ENCODE measurements at regions not wholly inside any gene's neighbourhood (a gene's known extent, or its start where the extent isn't known, plus 50 kb on each side); places are given as distances from the start of the nearest gene placed in this dataset.
"Not testable (repeated sequence)": the region's sequence is repeated elsewhere in the genome, so short reads cannot be mapped to it uniquely, and the experiment has no call there.

GRCh38 chr2:35125871-35126270 lies 1229.7 kb upstream of the CRIM1 start:
- DNase-seq (ENCODE audit: low read depth, low spot score) = no peak
- in situ Hi-C loops (cut with HindIII; ENCODE audit: low pct_unique_long_range_greater_than_20kb, low sequenced_read_pairs) = no loop called here

- no peak for DNase-seq (ENCODE audit: low read depth, low spot score)
These were observed 1230.3 kb upstream of the CRIM1 start for GRCh38 chr2:35125278-35125677.

GRCh38 chr2:35116151-35116550 lies 1239.4 kb upstream of the CRIM1 start:
- in situ Hi-C loops (cut with HindIII; ENCODE audit: low pct_unique_long_range_greater_than_20kb, low sequenced_read_pairs) = no loop called here
- no peak for DNase-seq (ENCODE audit: low read depth, low spot score)

More at GRCh38 chr2:35125278-35125677, 1230.3 kb upstream of the CRIM1 start:
- in situ Hi-C loops (cut with HindIII; ENCODE audit: low pct_unique_long_range_greater_than_20kb, low sequenced_read_pairs) = no loop called here

- peak; percentile 65 for DNase-seq (ENCODE audit: low read depth, low spot score)
- in situ Hi-C loops (cut with HindIII; ENCODE audit: low pct_unique_long_range_greater_than_20kb, low sequenced_read_pairs) = no loop called here
These were observed 1240.8 kb upstream of the CRIM1 start for GRCh38 chr2:35114765-35115164.

GRCh38 chr2:35112367-35112766 lies 1243.2 kb upstream of the CRIM1 start:
- in situ Hi-C loops (cut with HindIII; ENCODE audit: low pct_unique_long_range_greater_than_20kb, low sequenced_read_pairs); DNase-seq (ENCODE audit: low read depth, low spot score): not testable (repeated sequence)

- DNase-seq (ENCODE audit: low read depth, low spot score) = no peak
- in situ Hi-C loops (cut with HindIII; ENCODE audit: low pct_unique_long_range_greater_than_20kb, low sequenced_read_pairs) = no loop called here
These were observed 1251.3 kb upstream of the CRIM1 start for GRCh38 chr2:35104309-35104708.

- in situ Hi-C loops (cut with HindIII; ENCODE audit: low pct_unique_long_range_greater_than_20kb, low sequenced_read_pairs) = no loop called here
- DNase-seq (ENCODE audit: low read depth, low spot score) = peak; percentile 36
These were observed 1256.2 kb upstream of the CRIM1 start for GRCh38 chr2:35099342-35099741.

GRCh38 chr2:35082072-35082471 lies 1273.5 kb upstream of the CRIM1 start:
- in situ Hi-C loops (cut with HindIII; ENCODE audit: low pct_unique_long_range_greater_than_20kb, low sequenced_read_pairs) = no loop called here
- no peak for DNase-seq (ENCODE audit: low read depth, low spot score)

- no peak for DNase-seq (ENCODE audit: low read depth, low spot score)
- in situ Hi-C loops (cut with HindIII; ENCODE audit: low pct_unique_long_range_greater_than_20kb, low sequenced_read_pairs) = no loop called here
These were observed 1274.0 kb upstream of the CRIM1 start for GRCh38 chr2:35081622-35082015.

- DNase-seq (ENCODE audit: low read depth, low spot score) = no peak
- in situ Hi-C loops (cut with HindIII; ENCODE audit: low pct_unique_long_range_greater_than_20kb, low sequenced_read_pairs) = no loop called here
These were observed 1274.5 kb upstream of the CRIM1 start for GRCh38 chr2:35081001-35081621.

GRCh38 chr2:35080231-35080910 lies 1275.2 kb upstream of the CRIM1 start:
- no peak for DNase-seq (ENCODE audit: low read depth, low spot score)
- in situ Hi-C loops (cut with HindIII; ENCODE audit: low pct_unique_long_range_greater_than_20kb, low sequenced_read_pairs) = no loop called here

GRCh38 chr2:35067420-35067819 lies 1288.2 kb upstream of the CRIM1 start:
- no peak for DNase-seq (ENCODE audit: low read depth, low spot score)
- in situ Hi-C loops (cut with HindIII; ENCODE audit: low pct_unique_long_range_greater_than_20kb, low sequenced_read_pairs) = no loop called here

GRCh38 chr2:35063836-35064235 lies 1291.7 kb upstream of the CRIM1 start:
- no peak for DNase-seq (ENCODE audit: low read depth, low spot score)
- in situ Hi-C loops (cut with HindIII; ENCODE audit: low pct_unique_long_range_greater_than_20kb, low sequenced_read_pairs) = no loop called here

- peak; percentile 54 for DNase-seq (ENCODE audit: low read depth, low spot score)
- in situ Hi-C loops (cut with HindIII; ENCODE audit: low pct_unique_long_range_greater_than_20kb, low sequenced_read_pairs) = no loop called here
These were observed 1319.7 kb upstream of the CRIM1 start for GRCh38 chr2:35035883-35036282.

GRCh38 chr2:35033748-35034147 lies 1321.8 kb upstream of the CRIM1 start:
- no peak for DNase-seq (ENCODE audit: low read depth, low spot score)
- in situ Hi-C loops (cut with HindIII; ENCODE audit: low pct_unique_long_range_greater_than_20kb, low sequenced_read_pairs) = no loop called here

- no peak for DNase-seq (ENCODE audit: low read depth, low spot score)
- in situ Hi-C loops (cut with HindIII; ENCODE audit: low pct_unique_long_range_greater_than_20kb, low sequenced_read_pairs) = no loop called here
These were observed 1332.0 kb upstream of the CRIM1 start for GRCh38 chr2:35023545-35023944.

- DNase-seq (ENCODE audit: low read depth, low spot score) = no peak
These were observed 1355.1 kb upstream of the CRIM1 start for GRCh38 chr2:35000453-35000852.

GRCh38 chr2:34998741-34999140 lies 1356.8 kb upstream of the CRIM1 start:
- DNase-seq (ENCODE audit: low read depth, low spot score) = no peak
- in situ Hi-C loops (cut with HindIII; ENCODE audit: low pct_unique_long_range_greater_than_20kb, low sequenced_read_pairs) = no loop called here

More at GRCh38 chr2:35000453-35000852, 1355.1 kb upstream of the CRIM1 start:
- in situ Hi-C loops (cut with HindIII; ENCODE audit: low pct_unique_long_range_greater_than_20kb, low sequenced_read_pairs) = no loop called here

- DNase-seq (ENCODE audit: low read depth, low spot score) = no peak
- in situ Hi-C loops (cut with HindIII; ENCODE audit: low pct_unique_long_range_greater_than_20kb, low sequenced_read_pairs) = no loop called here
These were observed 1357.8 kb upstream of the CRIM1 start for GRCh38 chr2:34997779-34998178.
